ENCODE measurements at regions not wholly inside any gene's neighbourhood (a gene's known extent, or its start where the extent isn't known, plus 50 kb on each side); places are given as distances from the start of the nearest gene placed in this dataset.

DNA sequence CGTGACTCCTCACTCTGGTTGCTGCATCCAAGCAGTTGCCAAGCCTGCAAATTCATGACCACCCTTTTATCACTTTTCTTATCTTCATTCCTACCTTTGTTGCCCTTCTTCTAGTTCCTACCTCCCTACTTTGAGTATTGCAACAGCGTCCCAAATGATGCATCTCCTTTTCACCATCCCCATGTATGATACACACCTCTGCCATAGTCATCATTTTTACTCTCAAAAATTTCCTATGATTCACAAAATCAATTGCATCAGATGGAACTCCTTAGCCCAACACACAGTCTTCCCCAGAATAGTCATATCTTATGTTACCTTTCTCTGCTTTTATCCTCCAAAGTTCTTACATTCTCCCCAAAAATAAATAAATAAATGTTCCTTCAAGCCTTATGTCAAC is 262.6 kb downstream of the TBL1XR1 start:
- TF ChIP-seq EZH2 (IDR thresholded peaks at IDR 0.05; ENCODE audit: insufficient read depth, poor library complexity, severe bottlenecking) (no peak), EZH2phosphoT487 (IDR thresholded peaks at IDR 0.05; ENCODE audit: insufficient read depth, low read depth) (no peak)
